ENCODE measurements at regions not wholly inside any gene's neighbourhood (a gene's known extent, or its start where the extent isn't known, plus 50 kb on each side); places are given as distances from the start of the nearest gene placed in this dataset.

GRCh38 chr20:41716436-41716835, 98.3 kb upstream of the CHD6 start:
- no peak overlapping the region for H2AFZ ChIP-seq (ENCODE audit: control insufficient read depth, low read length)
- H3K9me3 ChIP-seq (ENCODE audit: control insufficient read depth, low read depth, low read length) = no peaks in the 10 kb centered on the region
- no peaks in the 10 kb centered on the region for H3K27me3 ChIP-seq (ENCODE audit: control insufficient read depth, extremely low read depth, insufficient read depth, low read length)
- no peaks in the 10 kb centered on the region for H3K4me1 ChIP-seq (ENCODE audit: control insufficient read depth, extremely low read depth, insufficient read depth, low read length)
- no peak for FAIRE-seq
- H3K79me2 ChIP-seq (ENCODE audit: control insufficient read depth, insufficient read depth, low read length) = no peaks in the 10 kb centered on the region
- no peak overlapping the region for H3K9ac ChIP-seq (ENCODE audit: control insufficient read depth, extremely low read depth, insufficient read depth, low read length)
- dilution Hi-C loops (cut with MboI; ENCODE audit: extremely low pct_ligation_motif_present, low sequenced_read_pairs) = no loop called here
- TF ChIP-seq EZH2 (IDR thresholded peaks at IDR 0.05; ENCODE audit: low read length) = no peak
- no peak for TF ChIP-seq CTCF (optimal IDR thresholded peaks at IDR 0.05 in 1 of 3, IDR thresholded peaks at IDR 0.05 in 1 of 3, conservative IDR thresholded peaks at IDR 0.05 in 1 of 3; ENCODE audit: extremely low read depth in 1 of 3, insufficient read depth in 2 of 3, low read length in 3 of 3)
- H3K36me3 ChIP-seq (ENCODE audit: control insufficient read depth in 2 of 2, extremely low read depth in 1 of 2, insufficient read depth in 2 of 2, low read length in 2 of 2) = no peaks in the 10 kb centered on the region
- H3K27ac ChIP-seq (ENCODE audit: control insufficient read depth, insufficient read depth, low read length) = no peak overlapping the region
- H4K20me1 ChIP-seq (ENCODE audit: control insufficient read depth, extremely low read depth, insufficient read depth, low read length) = no peaks in the 10 kb centered on the region
- no peak overlapping the region for H3K4me2 ChIP-seq (ENCODE audit: control insufficient read depth, extremely low read depth, insufficient read depth, low read depth, low read length)
- H3K9me1 ChIP-seq (ENCODE audit: control insufficient read depth, extremely low read depth, insufficient read depth, low read length) = no peaks in the 10 kb centered on the region
- H3K4me3 ChIP-seq (ENCODE audit: control insufficient read depth in 2 of 3, extremely low read depth in 1 of 3, insufficient read depth in 2 of 3, low read depth in 1 of 3, low read length in 3 of 3) = no peak overlapping the region
- no peak for DNase-seq (ENCODE audit: low read depth, low spot score)

- H3K27me3 ChIP-seq (ENCODE audit: control insufficient read depth, extremely low read depth, insufficient read depth, low read length) = no peaks in the 10 kb centered on the region
- H3K4me3 ChIP-seq (ENCODE audit: control insufficient read depth in 2 of 3, extremely low read depth in 1 of 3, insufficient read depth in 2 of 3, low read depth in 1 of 3, low read length in 3 of 3) = no peak overlapping the region
- H3K79me2 ChIP-seq (ENCODE audit: control insufficient read depth, insufficient read depth, low read length) = no peaks in the 10 kb centered on the region
- H2AFZ ChIP-seq (ENCODE audit: control insufficient read depth, low read length) = no peak overlapping the region
- H3K9ac ChIP-seq (ENCODE audit: control insufficient read depth, extremely low read depth, insufficient read depth, low read length) = no peak overlapping the region
- no peak overlapping the region for H3K27ac ChIP-seq (ENCODE audit: control insufficient read depth, insufficient read depth, low read length)
- H3K9me3 ChIP-seq (ENCODE audit: control insufficient read depth, low read depth, low read length) = no peaks in the 10 kb centered on the region
- no peaks in the 10 kb centered on the region for H3K9me1 ChIP-seq (ENCODE audit: control insufficient read depth, extremely low read depth, insufficient read depth, low read length)
- no peak overlapping the region for H3K4me2 ChIP-seq (ENCODE audit: control insufficient read depth, extremely low read depth, insufficient read depth, low read depth, low read length)
- no peaks in the 10 kb centered on the region for H3K36me3 ChIP-seq (ENCODE audit: control insufficient read depth in 2 of 2, extremely low read depth in 1 of 2, insufficient read depth in 2 of 2, low read length in 2 of 2)
- no peak for FAIRE-seq
- TF ChIP-seq EZH2 (IDR thresholded peaks at IDR 0.05; ENCODE audit: low read length) (no peak), CTCF (optimal IDR thresholded peaks at IDR 0.05 in 1 of 3, IDR thresholded peaks at IDR 0.05 in 1 of 3, conservative IDR thresholded peaks at IDR 0.05 in 1 of 3; ENCODE audit: extremely low read depth in 1 of 3, insufficient read depth in 2 of 3, low read length in 3 of 3) (no peak)
- H4K20me1 ChIP-seq (ENCODE audit: control insufficient read depth, extremely low read depth, insufficient read depth, low read length) = no peaks in the 10 kb centered on the region
- dilution Hi-C loops (cut with MboI; ENCODE audit: extremely low pct_ligation_motif_present, low sequenced_read_pairs) = no loop called here
- DNase-seq (ENCODE audit: low read depth, low spot score) = no peak
- no peaks in the 10 kb centered on the region for H3K4me1 ChIP-seq (ENCODE audit: control insufficient read depth, extremely low read depth, insufficient read depth, low read length)
Measured at GRCh38 chr20:41715526-41715925, 97.3 kb upstream of the CHD6 start.
